ENCODE measurements at regions not wholly inside any gene's neighbourhood (a gene's known extent, or its start where the extent isn't known, plus 50 kb on each side); places are given as distances from the start of the nearest gene placed in this dataset.

DNA sequence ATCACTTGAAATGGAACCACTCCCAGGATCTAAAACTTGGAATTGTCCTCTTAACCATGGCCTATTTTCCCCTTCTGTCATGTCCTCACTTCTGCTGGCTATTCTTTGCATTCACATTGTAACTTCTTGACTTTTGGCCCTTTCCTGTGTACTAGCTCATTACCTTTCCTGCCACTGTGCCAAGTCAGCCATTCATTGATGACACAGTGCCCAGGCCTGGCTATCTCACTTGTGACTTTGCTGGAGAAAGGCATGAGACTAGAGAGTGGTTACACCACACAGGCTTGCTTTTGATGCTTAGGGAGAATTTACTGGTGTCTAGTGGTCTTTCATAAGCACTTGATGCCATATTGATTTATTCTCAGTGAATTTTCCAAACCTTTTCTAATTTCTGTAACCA lies 101.1 kb downstream of the NR1D2 start:
- Histone ChIP-seq H3K27me3 (replicated peaks in 1 of 7) (no peaks in the 10 kb centered on the region), H3K4me3 (no peak overlapping the region), H3K36me3 (no peaks in the 10 kb centered on the region), H3K9me3 (no peaks in the 10 kb centered on the region), H3K4me1 (no peaks in the 10 kb centered on the region), H3K27ac (no peak overlapping the region)
- no peak for DNase-seq
- intact Hi-C loops (cut with DNase I; ENCODE audit: low total_unique reads): no loop called here
- TF ChIP-seq POLR2A (IDR thresholded peaks at IDR 0.05): no peak
- no peak for TF ChIP-seq POLR2AphosphoS5 (IDR thresholded peaks at IDR 0.05)

DNA sequence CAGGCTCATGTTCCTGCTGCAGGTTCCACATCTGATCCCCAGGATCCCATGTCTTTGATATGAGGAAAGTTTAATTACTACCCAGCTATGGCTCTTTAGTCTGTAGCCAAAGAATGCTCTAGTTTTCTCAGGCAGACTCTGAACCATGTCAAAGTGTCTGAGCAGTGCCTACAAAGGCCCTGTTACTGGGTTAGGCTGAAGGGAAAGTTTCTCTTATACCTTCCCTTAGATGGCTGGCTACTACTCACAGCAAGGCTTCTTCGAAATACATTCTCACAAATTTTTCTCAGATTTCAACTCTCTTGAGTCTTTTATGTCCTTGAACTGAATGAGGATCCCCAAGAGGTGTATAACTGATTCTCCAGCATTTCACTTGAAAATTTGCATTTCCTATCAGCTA lies 102.4 kb downstream of the NR1D2 start:
- Histone ChIP-seq H3K27me3 (replicated peaks in 1 of 7) (no peaks in the 10 kb centered on the region), H3K4me1 (no peaks in the 10 kb centered on the region), H3K9me3 (no peaks in the 10 kb centered on the region), H3K4me3 (no peak overlapping the region), H3K27ac (no peak overlapping the region), H3K36me3 (no peaks in the 10 kb centered on the region)
- 0% methylated on average over 1 of the region's 1 CpG; no CpG with 5 or more reads in 1 of the 5 donors for WGBS, 5 donors
- no peak for DNase-seq
- intact Hi-C loops (cut with DNase I; ENCODE audit: low total_unique reads): no loop called here
- TF ChIP-seq, protein P1, sequence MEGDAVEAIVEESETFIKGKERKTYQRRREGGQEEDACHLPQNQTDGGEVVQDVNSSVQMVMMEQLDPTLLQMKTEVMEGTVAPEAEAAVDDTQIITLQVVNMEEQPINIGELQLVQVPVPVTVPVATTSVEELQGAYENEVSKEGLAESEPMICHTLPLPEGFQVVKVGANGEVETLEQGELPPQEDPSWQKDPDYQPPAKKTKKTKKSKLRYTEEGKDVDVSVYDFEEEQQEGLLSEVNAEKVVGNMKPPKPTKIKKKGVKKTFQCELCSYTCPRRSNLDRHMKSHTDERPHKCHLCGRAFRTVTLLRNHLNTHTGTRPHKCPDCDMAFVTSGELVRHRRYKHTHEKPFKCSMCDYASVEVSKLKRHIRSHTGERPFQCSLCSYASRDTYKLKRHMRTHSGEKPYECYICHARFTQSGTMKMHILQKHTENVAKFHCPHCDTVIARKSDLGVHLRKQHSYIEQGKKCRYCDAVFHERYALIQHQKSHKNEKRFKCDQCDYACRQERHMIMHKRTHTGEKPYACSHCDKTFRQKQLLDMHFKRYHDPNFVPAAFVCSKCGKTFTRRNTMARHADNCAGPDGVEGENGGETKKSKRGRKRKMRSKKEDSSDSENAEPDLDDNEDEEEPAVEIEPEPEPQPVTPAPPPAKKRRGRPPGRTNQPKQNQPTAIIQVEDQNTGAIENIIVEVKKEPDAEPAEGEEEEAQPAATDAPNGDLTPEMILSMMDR (IDR thresholded peaks at IDR 0.05 in 8 of 11, conservative IDR thresholded peaks at IDR 0.05 in 3 of 11): no peak
- TF ChIP-seq POLR2A (IDR thresholded peaks at IDR 0.05): no peak
- TF ChIP-seq POLR2AphosphoS5 (IDR thresholded peaks at IDR 0.05): no peak

DNA sequence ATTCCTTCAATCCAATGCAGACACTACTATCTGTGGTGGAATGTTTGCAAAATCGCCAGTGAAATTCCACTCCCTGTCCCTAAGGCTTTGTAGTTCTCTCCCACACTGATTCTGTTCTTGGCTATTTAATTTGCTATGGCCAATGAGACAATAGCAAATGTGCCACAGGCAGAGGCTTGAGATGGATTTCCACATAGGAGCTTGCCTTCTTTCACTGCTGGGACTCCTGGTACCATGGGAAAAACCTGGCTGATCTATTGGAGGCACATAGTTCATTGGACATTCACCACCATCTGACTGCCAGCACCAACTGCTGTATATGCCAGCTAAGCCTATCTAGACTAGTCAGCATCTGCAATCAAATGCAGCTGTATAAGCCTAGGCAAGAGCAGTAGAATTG lies 103.8 kb downstream of the NR1D2 start:
- no peaks in the 10 kb centered on the region for H3K4me1 ChIP-seq
- DNase-seq: no peak
- no peaks in the 10 kb centered on the region for H3K27me3 ChIP-seq (replicated peaks in 1 of 7)
- intact Hi-C loops (cut with DNase I; ENCODE audit: low total_unique reads): no loop called here
- TF ChIP-seq POLR2AphosphoS5 (IDR thresholded peaks at IDR 0.05) (no peak), POLR2A (IDR thresholded peaks at IDR 0.05) (no peak)
- TF ChIP-seq, protein P1 (IDR thresholded peaks at IDR 0.05 in 8 of 11, conservative IDR thresholded peaks at IDR 0.05 in 3 of 11): no peak
- WGBS, 5 donors: 70 to 91% (median 82%) methylated on average over 1 of the region's 1 CpG
- H3K9me3 ChIP-seq: peaks cover 0 to 6% (median 0%) of the 10 kb centered on the region in 8 donors
- no peak overlapping the region for H3K27ac ChIP-seq
- no peak overlapping the region for H3K4me3 ChIP-seq
- no peaks in the 10 kb centered on the region for H3K36me3 ChIP-seq

DNA sequence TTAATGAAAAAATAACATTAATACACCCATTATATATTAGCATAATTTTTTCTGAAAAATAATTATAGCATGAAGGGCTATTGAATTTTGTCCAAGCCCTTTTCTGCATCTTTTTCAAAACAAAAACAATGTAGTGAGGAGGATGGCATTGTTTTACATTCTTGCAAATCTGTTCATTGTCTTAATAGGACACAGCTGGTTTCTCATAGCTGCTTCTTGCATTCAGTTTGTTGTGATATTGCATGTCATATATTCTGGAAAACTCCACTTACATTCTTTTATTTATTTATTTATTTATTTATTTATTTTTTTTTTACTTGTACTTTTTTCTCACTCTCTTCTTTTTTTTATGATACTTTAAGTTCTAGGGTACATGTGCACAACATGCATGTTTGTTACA lies 107.4 kb downstream of the NR1D2 start:
- no peaks in the 10 kb centered on the region for H3K4me1 ChIP-seq
- H3K36me3 ChIP-seq: no peaks in the 10 kb centered on the region
- intact Hi-C loops (cut with DNase I; ENCODE audit: low total_unique reads): no loop called here
- TF ChIP-seq POLR2A (IDR thresholded peaks at IDR 0.05) (no peak), POLR2AphosphoS5 (IDR thresholded peaks at IDR 0.05) (no peak)
- DNase-seq: no peak
- peaks cover 0 to 6% (median 0%) of the 10 kb centered on the region in 8 donors for H3K9me3 ChIP-seq
- no peak overlapping the region for H3K4me3 ChIP-seq
- H3K27ac ChIP-seq: no peak overlapping the region
- no peaks in the 10 kb centered on the region for H3K27me3 ChIP-seq (replicated peaks in 1 of 7)

DNA sequence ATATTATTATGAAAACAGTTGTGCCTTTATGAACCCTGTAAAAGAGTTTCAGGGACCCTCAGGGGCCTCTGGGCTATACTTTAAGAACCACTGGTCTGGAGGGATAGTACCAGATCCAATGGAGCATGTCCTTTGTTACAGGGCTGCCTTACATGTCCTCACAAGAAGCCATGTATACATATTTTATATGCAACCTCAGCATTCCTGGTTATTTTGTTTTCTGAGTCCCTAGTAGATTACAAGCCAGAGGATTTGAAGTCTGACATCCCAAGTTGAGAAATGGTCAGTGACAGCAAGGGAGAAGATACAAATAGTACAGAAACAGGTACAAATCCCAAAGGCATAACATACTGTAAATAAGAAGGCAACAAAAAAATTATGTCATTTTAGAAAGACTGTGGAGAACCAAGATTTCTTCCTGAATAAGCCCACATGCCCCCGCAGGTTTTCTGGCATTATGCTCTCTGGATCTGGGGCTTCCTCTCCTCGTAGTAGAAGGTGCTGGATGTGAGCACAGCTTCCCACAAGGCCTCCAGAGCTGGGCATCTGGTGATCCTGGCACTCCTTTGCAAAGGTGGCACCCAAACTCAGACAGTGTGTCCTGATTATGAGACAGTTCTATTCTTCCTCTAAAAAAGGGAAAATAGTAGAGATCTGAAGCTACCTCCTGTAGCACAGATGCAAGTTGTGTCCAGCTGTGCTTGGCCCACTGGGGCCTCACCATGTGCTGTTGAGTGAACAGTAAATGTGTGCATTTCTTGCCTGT lies 114.0 kb downstream of the NR1D2 start:
- TF ChIP-seq, protein P1 (IDR thresholded peaks at IDR 0.05 in 8 of 11, conservative IDR thresholded peaks at IDR 0.05 in 3 of 11): no peak
- no peak for TF ChIP-seq POLR2A (IDR thresholded peaks at IDR 0.05)
- no peak for TF ChIP-seq POLR2AphosphoS5 (IDR thresholded peaks at IDR 0.05)
- intact Hi-C loops (cut with DNase I; ENCODE audit: low total_unique reads): no loop called here
- H3K27me3 ChIP-seq (replicated peaks in 1 of 7): no peaks in the 10 kb centered on the region
- H3K36me3 ChIP-seq: no peaks in the 10 kb centered on the region
- H3K4me1 ChIP-seq: no peaks in the 10 kb centered on the region
- no peak overlapping the region for H3K27ac ChIP-seq
- no peaks in the 10 kb centered on the region for H3K9me3 ChIP-seq
- WGBS, 5 donors: 60 to 86% (median 69%) methylated on average over 2 of the region's 2 CpGs
- no peak for DNase-seq
- no peak overlapping the region for H3K4me3 ChIP-seq

Data from spleen (tissue), 11 donors.